IMR-90 (cell line): ENCODE measurements at regions not wholly inside any gene's neighbourhood (a gene's known extent, or its start where the extent isn't known, plus 50 kb on each side); places are given as distances from the start of the nearest gene placed in this dataset.

Source experiments
- ATAC-seq: fragments of 200-7000 bp; cut with Tn5 transposase; 2 replicates; pipeline ENCODE4 v1.9.1; 2020; ENCODE audit warnings: low read depth, mild to moderate bottlenecking, moderate library complexity
- BruUV-seq: library from RNA; stranded (reverse); fragments of 400-500 nt; replicated peaks from 2 replicates; lab custom pipeline; 2021; lab: Mats Ljungman, UMichigan
- CTCF ChIA-PET: fragments of 300-600 bp; formaldehyde crosslinking; extraction: SDS; loops from one replicate; lab custom pipeline; 2021; ENCODE audit warnings: antibody characterized with exemption; lab: Yijun Ruan, JAX
- POLR2A ChIA-PET: fragments of 300-600 bp; sonication (Branson Sonifier 250); formaldehyde crosslinking; loops from one replicate; lab custom pipeline; 2022; ENCODE audit warnings: antibody characterized with exemption; ENCODE audit not compliant: unreplicated experiment; lab: Charles Lee
- DNase-seq: peaks from one replicate; pipeline ENCODE4 v3.0.0; 2013
- H2AFZ ChIP-seq: replicated peaks from 2 replicates; pipeline ENCODE3; 2013; ENCODE audit warnings: low read length, mild to moderate bottlenecking; ENCODE audit not compliant: poor library complexity
- H2AK5ac ChIP-seq: 2 replicates; pipeline ENCODE4 v1.6.1; 2013; ENCODE audit warnings: low read depth, low read length, inconsistent platforms
- H2AK9ac ChIP-seq: replicated peaks from 2 replicates; pipeline ENCODE3; 2013; ENCODE audit warnings: mild to moderate bottlenecking, low read depth, low read length, moderate library complexity; ENCODE audit not compliant: poor library complexity
- H2BK120ac ChIP-seq: 2 replicates; pipeline ENCODE4 v1.6.1; 2013; ENCODE audit warnings: low read depth, low read length, inconsistent platforms
- H2BK15ac ChIP-seq: 3 replicates; pipeline ENCODE4 v1.6.1; 2013; ENCODE audit warnings: low read depth, low read length, inconsistent platforms
- H2BK20ac ChIP-seq: 2 replicates; pipeline ENCODE4 v1.6.1; 2013; ENCODE audit warnings: low read depth, mild to moderate bottlenecking, inconsistent platforms, low read length, moderate library complexity
- H2BK5ac ChIP-seq: 2 replicates; pipeline ENCODE4 v1.6.1; 2013; ENCODE audit warnings: mild to moderate bottlenecking, low read depth, low read length, inconsistent platforms; ENCODE audit not compliant: poor library complexity, severe bottlenecking
- H3K14ac ChIP-seq: replicated peaks from 2 replicates; pipeline ENCODE4 v1.6.1; 2013; ENCODE audit warnings: low read depth, low read length, inconsistent platforms
- H3K18ac ChIP-seq: 2 replicates; pipeline ENCODE4 v1.6.1; 2013; ENCODE audit warnings: low read depth, low read length, control low read depth
- H3K23ac ChIP-seq: 2 replicates; pipeline ENCODE4 v1.6.1; 2013; ENCODE audit warnings: low read depth, low read length, inconsistent platforms
- H3K27ac ChIP-seq: 2 replicates; pipeline ENCODE4 v1.5.1; 2013; ENCODE audit warnings: mild to moderate bottlenecking, control low read depth, low read length; ENCODE audit not compliant: insufficient read depth
- H3K27me3 ChIP-seq: 2 replicates; pipeline ENCODE4 v1.6.1; 2013; ENCODE audit warnings: low read length; ENCODE audit not compliant: control insufficient read depth, insufficient read depth
- H3K36me3 ChIP-seq: 2 replicates; pipeline ENCODE4 v1.6.1; 2013; ENCODE audit warnings: low read length, mixed read lengths; ENCODE audit not compliant: control insufficient read depth, insufficient read depth
- H3K4ac ChIP-seq: 2 replicates; pipeline ENCODE4 v1.6.1; 2013; ENCODE audit warnings: low read depth, low read length, inconsistent platforms
- H3K4me1 ChIP-seq: 2 replicates; pipeline ENCODE4 v1.6.1; 2013; ENCODE audit warnings: low read length, mixed read lengths; ENCODE audit not compliant: control insufficient read depth, insufficient read depth
- H3K4me2 ChIP-seq: 2 replicates; pipeline ENCODE4 v1.6.1; 2013; ENCODE audit warnings: low read depth, mild to moderate bottlenecking, control low read depth, low read length, moderate library complexity
- H3K4me3 ChIP-seq: 2 replicates; pipeline ENCODE4 v1.5.1; 2013; ENCODE audit warnings: low read depth, mild to moderate bottlenecking, control low read depth, low read length, moderate library complexity; ENCODE audit not compliant: insufficient read depth
- H3K56ac ChIP-seq: 2 replicates; pipeline ENCODE4 v1.6.1; 2013; ENCODE audit warnings: low read length, inconsistent platforms; ENCODE audit not compliant: insufficient read depth; ENCODE audit errors: extremely low read depth
- H3K79me1 ChIP-seq, 2 experiments: 2 replicates each; pipeline ENCODE4 v1.6.1; 2013; ENCODE audit warnings: low read length in 2 of 2, inconsistent platforms in 1 of 2, low read depth in 1 of 2
- H3K9ac ChIP-seq: 2 replicates; pipeline ENCODE4 v1.6.1; 2013; ENCODE audit warnings: low read depth, low read length, control low read depth
- H3K9me1 ChIP-seq: 2 replicates; pipeline ENCODE4 v1.6.1; 2013; ENCODE audit warnings: low read length, inconsistent platforms; ENCODE audit not compliant: insufficient read depth
- H3K9me3 ChIP-seq: 2 replicates; pipeline ENCODE4 v1.6.1; 2013; ENCODE audit warnings: low read length; ENCODE audit not compliant: control insufficient read depth, insufficient read depth
- H4K20me1 ChIP-seq: 2 replicates; pipeline ENCODE4 v1.6.1; 2013; ENCODE audit warnings: low read length, inconsistent platforms; ENCODE audit not compliant: insufficient read depth
- H4K5ac ChIP-seq: 2 replicates; pipeline ENCODE4 v1.6.1; 2013; ENCODE audit warnings: mild to moderate bottlenecking, low read depth, low read length, control low read depth
- H4K8ac ChIP-seq, 2 experiments: 2 replicates each; pipeline ENCODE4 v1.6.1; 2013; ENCODE audit warnings: low read depth in 2 of 2, low read length in 2 of 2, control low read depth in 1 of 2, inconsistent platforms in 1 of 2
- H4K91ac ChIP-seq: 2 replicates; pipeline ENCODE4 v1.6.1; 2013; ENCODE audit warnings: low read depth, low read length, inconsistent platforms; ENCODE audit not compliant: insufficient read depth
- BHLHE40 ChIP-seq: fragments of 150-350 bp; IDR thresholded peaks from 2 replicates; pipeline ENCODE4 v1.6.1; 2016; ENCODE audit warnings: mild to moderate bottlenecking, low read depth, low read length
- CEBPB ChIP-seq: IDR thresholded peaks from 2 replicates; pipeline ENCODE4 v1.6.1; 2012; ENCODE audit warnings: low read depth, low read length, improper control_type of control experiment
- CHD1 ChIP-seq: IDR thresholded peaks from 2 replicates; pipeline ENCODE4 v1.6.1; 2012; ENCODE audit warnings: low read depth, low read length, improper control_type of control experiment
- ELK1 ChIP-seq: fragments of 150-350 bp; IDR thresholded peaks from 2 replicates; pipeline ENCODE4 v1.6.1; 2016; ENCODE audit warnings: low read depth, mild to moderate bottlenecking, low read length, moderate library complexity, borderline replicate concordance
- FOS ChIP-seq: fragments of 150-350 bp; IDR thresholded peaks from 2 replicates; pipeline ENCODE4 v1.6.1; 2016; ENCODE audit warnings: low read depth, low read length
- MAFK ChIP-seq: IDR thresholded peaks from 2 replicates; pipeline ENCODE4 v1.6.1; 2012; ENCODE audit warnings: low read depth, low read length, improper control_type of control experiment
- MAZ ChIP-seq: IDR thresholded peaks from 2 replicates; pipeline ENCODE4 v1.6.1; 2012; ENCODE audit warnings: low read depth, mild to moderate bottlenecking, low read length, improper control_type of control experiment, moderate library complexity, borderline replicate concordance
- NFE2L2 ChIP-seq: fragments of 150-350 bp; IDR thresholded peaks from 2 replicates; pipeline ENCODE4 v1.6.1; 2016; ENCODE audit warnings: low read depth, mild to moderate bottlenecking, low read length
- POLR2A ChIP-seq: IDR thresholded peaks from 2 replicates; pipeline ENCODE4 v1.6.1; 2012; ENCODE audit warnings: mild to moderate bottlenecking, low read depth, low read length
- RAD21 ChIP-seq: IDR thresholded peaks from 2 replicates; pipeline ENCODE4 v1.6.1; 2012; ENCODE audit warnings: low read length, improper control_type of control experiment
- RCOR1 ChIP-seq: IDR thresholded peaks from 2 replicates; pipeline ENCODE4 v1.6.1; 2012; ENCODE audit warnings: mild to moderate bottlenecking, low read length, improper control_type of control experiment; ENCODE audit not compliant: insufficient replicate concordance
- WGBS, 2 experiments: methylation state at CpG; one replicate each; pipeline versions ENCODE4 v1.1.5 to v1.1.7; 2013; ENCODE audit warnings: missing lambda C conversion rate in 2 of 2; ENCODE audit not compliant: insufficient read length in 1 of 2; ENCODE audit errors: extremely low coverage in 2 of 2; 5-methylcytosine and 5-hydroxymethylcytosine counted together
- dilution Hi-C: fragments of 300-500 bp; cut with HindIII; formaldehyde crosslinking; loops from one replicate; pipeline ENCODE4 v1.14.3; 2018; ENCODE audit warnings: low sequenced_read_pairs; ENCODE audit not compliant: unreplicated experiment
- in situ Hi-C: fragments of 300-500 bp; cut with MboI; formaldehyde crosslinking; loops from 3 replicates; pipeline ENCODE4 v1.14.3; 2019; ENCODE audit warnings: low sequenced_read_pairs, inconsistent platforms, mixed read lengths
- intact Hi-C: fragments of 100-400 bp; cut with micrococcal nuclease; formaldehyde crosslinking; loops from 2 replicates; pipeline ENCODE4 v1.10.0; 2022
- TF ChIP-seq, protein P1 (sequence below): fragments of 150-350 bp; IDR thresholded peaks from 2 replicates; pipeline ENCODE4 v1.6.1; 2017; ENCODE audit warnings: mild to moderate bottlenecking, antibody characterized with exemption, low read length, low read depth
- TF ChIP-seq, protein P2 (sequence below): conservative IDR thresholded peaks from 2 replicates; pipeline ENCODE4 v1.5.1; 2012; ENCODE audit warnings: mild to moderate bottlenecking, low read depth, low read length, improper control_type of control experiment

- in situ Hi-C loops (no loop called here), intact Hi-C loops (no loop called here), dilution Hi-C loops (no loop called here)
- H3K9me1 ChIP-seq: no peaks in the 10 kb centered on the region
- H4K5ac ChIP-seq: no peak overlapping the region
- H3K23ac ChIP-seq: no peak overlapping the region
- H3K79me1 ChIP-seq: no peaks in the 10 kb centered on the region
- H3K27me3 ChIP-seq: no peaks in the 10 kb centered on the region
- H4K20me1 ChIP-seq: no peaks in the 10 kb centered on the region
- no peak overlapping the region for H2BK20ac ChIP-seq
- H3K4ac ChIP-seq: no peak overlapping the region
- no peak overlapping the region for H2BK5ac ChIP-seq
- H4K8ac ChIP-seq: no peak overlapping the region
- no peak overlapping the region for H2AFZ ChIP-seq
- no peak overlapping the region for H3K18ac ChIP-seq
- no peak overlapping the region for H3K27ac ChIP-seq
- H2AK5ac ChIP-seq: no peak overlapping the region
- no peaks in the 10 kb centered on the region for H3K4me1 ChIP-seq
- CTCF ChIA-PET: no interaction called here
- H2BK15ac ChIP-seq: no peak overlapping the region
- no TSS peak for BruUV-seq
- POLR2A ChIA-PET: no interaction called here
- no peak for TF ChIP-seq ELK1
- TF ChIP-seq RAD21: no peak
- TF ChIP-seq CHD1: no peak
- no peak for TF ChIP-seq BHLHE40
- no peak for TF ChIP-seq MAFK
- no peak for TF ChIP-seq MAZ
- no peak for TF ChIP-seq FOS
- no peak for TF ChIP-seq POLR2A
- TF ChIP-seq, protein P1, sequence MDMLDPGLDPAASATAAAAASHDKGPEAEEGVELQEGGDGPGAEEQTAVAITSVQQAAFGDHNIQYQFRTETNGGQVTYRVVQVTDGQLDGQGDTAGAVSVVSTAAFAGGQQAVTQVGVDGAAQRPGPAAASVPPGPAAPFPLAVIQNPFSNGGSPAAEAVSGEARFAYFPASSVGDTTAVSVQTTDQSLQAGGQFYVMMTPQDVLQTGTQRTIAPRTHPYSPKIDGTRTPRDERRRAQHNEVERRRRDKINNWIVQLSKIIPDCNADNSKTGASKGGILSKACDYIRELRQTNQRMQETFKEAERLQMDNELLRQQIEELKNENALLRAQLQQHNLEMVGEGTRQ: no peak
- no peak for TF ChIP-seq CEBPB
- TF ChIP-seq NFE2L2: no peak
- TF ChIP-seq RCOR1: no peak
- TF ChIP-seq, protein P2, sequence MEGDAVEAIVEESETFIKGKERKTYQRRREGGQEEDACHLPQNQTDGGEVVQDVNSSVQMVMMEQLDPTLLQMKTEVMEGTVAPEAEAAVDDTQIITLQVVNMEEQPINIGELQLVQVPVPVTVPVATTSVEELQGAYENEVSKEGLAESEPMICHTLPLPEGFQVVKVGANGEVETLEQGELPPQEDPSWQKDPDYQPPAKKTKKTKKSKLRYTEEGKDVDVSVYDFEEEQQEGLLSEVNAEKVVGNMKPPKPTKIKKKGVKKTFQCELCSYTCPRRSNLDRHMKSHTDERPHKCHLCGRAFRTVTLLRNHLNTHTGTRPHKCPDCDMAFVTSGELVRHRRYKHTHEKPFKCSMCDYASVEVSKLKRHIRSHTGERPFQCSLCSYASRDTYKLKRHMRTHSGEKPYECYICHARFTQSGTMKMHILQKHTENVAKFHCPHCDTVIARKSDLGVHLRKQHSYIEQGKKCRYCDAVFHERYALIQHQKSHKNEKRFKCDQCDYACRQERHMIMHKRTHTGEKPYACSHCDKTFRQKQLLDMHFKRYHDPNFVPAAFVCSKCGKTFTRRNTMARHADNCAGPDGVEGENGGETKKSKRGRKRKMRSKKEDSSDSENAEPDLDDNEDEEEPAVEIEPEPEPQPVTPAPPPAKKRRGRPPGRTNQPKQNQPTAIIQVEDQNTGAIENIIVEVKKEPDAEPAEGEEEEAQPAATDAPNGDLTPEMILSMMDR: no peak
- H3K56ac ChIP-seq: no peak overlapping the region
- H3K36me3 ChIP-seq: no peaks in the 10 kb centered on the region
- no peak overlapping the region for H3K4me3 ChIP-seq
- no peak overlapping the region for H3K4me2 ChIP-seq
- H4K91ac ChIP-seq: no peak overlapping the region
- no peak overlapping the region for H3K14ac ChIP-seq
- H3K9me3 ChIP-seq: no peaks in the 10 kb centered on the region
- no peak overlapping the region for H2AK9ac ChIP-seq
- DNase-seq: no peak
- H3K9ac ChIP-seq: no peak overlapping the region
- ATAC-seq: no peak
- no CpG with 5 or more reads among the region's 2 CpGs for WGBS, 2 experiments
- H2BK120ac ChIP-seq: no peak overlapping the region
These were observed 241.8 kb upstream of the ARHGAP42 start for GRCh38 chr11:100445231-100445735.
